ENCODE measurements at regions not wholly inside any gene's neighbourhood (a gene's known extent, or its start where the extent isn't known, plus 50 kb on each side); places are given as distances from the start of the nearest gene placed in this dataset.

GRCh38 chr15:69613988-69614387 is 161.4 kb downstream of the RPLP1 start:
- no peak overlapping the region for H2AFZ ChIP-seq (replicated peaks; ENCODE audit: low read length, poor library complexity)
- no peak overlapping the region for H3K9ac ChIP-seq (ENCODE audit: low read depth, low read length)
- H3K4me2 ChIP-seq (ENCODE audit: low read depth, low read length): no peak overlapping the region
- peaks cover 25% of the 10 kb centered on the region for H3K27me3 ChIP-seq (ENCODE audit: control insufficient read depth, insufficient read depth, low read length)
- H2AK9ac ChIP-seq (replicated peaks; ENCODE audit: low read depth, low read length, poor library complexity): no peak overlapping the region
- CTCF ChIA-PET: no interaction called here
- dilution Hi-C loops (cut with HindIII; ENCODE audit: low sequenced_read_pairs, unreplicated experiment) (no loop called here), intact Hi-C loops (cut with micrococcal nuclease) (no loop called here), in situ Hi-C loops (cut with MboI; ENCODE audit: low sequenced_read_pairs) (no loop called here)
- no peaks in the 10 kb centered on the region for H3K4me1 ChIP-seq (ENCODE audit: control insufficient read depth, insufficient read depth, low read length)
- no peak overlapping the region for H3K4me3 ChIP-seq (ENCODE audit: insufficient read depth, low read depth, low read length)
- no peaks in the 10 kb centered on the region for H3K9me3 ChIP-seq (ENCODE audit: control insufficient read depth, insufficient read depth, low read length)
- no peak overlapping the region for H3K23ac ChIP-seq (ENCODE audit: low read depth, low read length)
- H2BK15ac ChIP-seq (ENCODE audit: low read depth, low read length): no peak overlapping the region
- TF ChIP-seq MAFK (IDR thresholded peaks at IDR 0.05; ENCODE audit: low read depth, low read length): no peak
- H3K56ac ChIP-seq (ENCODE audit: extremely low read depth, insufficient read depth, low read length): no peak overlapping the region
- H2BK20ac ChIP-seq (ENCODE audit: low read depth, low read length): no peak overlapping the region
- H2BK5ac ChIP-seq (ENCODE audit: low read depth, low read length, poor library complexity, severe bottlenecking): no peak overlapping the region
- H3K36me3 ChIP-seq (ENCODE audit: control insufficient read depth, insufficient read depth, low read length): no peaks in the 10 kb centered on the region
- H4K8ac ChIP-seq (ENCODE audit: low read depth in 2 of 2, low read length in 2 of 2): no peak overlapping the region
- no peaks in the 10 kb centered on the region for H4K20me1 ChIP-seq (ENCODE audit: insufficient read depth, low read length)
- no peak overlapping the region for H3K27ac ChIP-seq (ENCODE audit: insufficient read depth, low read length)
- no peak overlapping the region for H3K14ac ChIP-seq (replicated peaks; ENCODE audit: low read depth, low read length)
- BruUV-seq (replicated peaks): no TSS peak
- ATAC-seq (ENCODE audit: low read depth) (no peak), DNase-seq (no peak)
- WGBS, 2 experiments (ENCODE audit: extremely low coverage in 2 of 2, insufficient read length in 1 of 2): no CpG with 5 or more reads among the region's 2 CpGs
- POLR2A ChIA-PET (ENCODE audit: unreplicated experiment): no interaction called here
- H4K5ac ChIP-seq (ENCODE audit: low read depth, low read length): no peak overlapping the region
- H2AK5ac ChIP-seq (ENCODE audit: low read depth, low read length): no peak overlapping the region
- H2BK120ac ChIP-seq (ENCODE audit: low read depth, low read length): no peak overlapping the region
- H3K9me1 ChIP-seq (ENCODE audit: insufficient read depth, low read length): no peaks in the 10 kb centered on the region
- H4K91ac ChIP-seq (ENCODE audit: insufficient read depth, low read depth, low read length): no peak overlapping the region
- no peak overlapping the region for H3K4ac ChIP-seq (ENCODE audit: low read depth, low read length)
- H3K79me1 ChIP-seq (ENCODE audit: low read depth in 1 of 2, low read length in 2 of 2): no peaks in the 10 kb centered on the region
- H3K18ac ChIP-seq (ENCODE audit: low read depth, low read length): no peak overlapping the region
